ENCODE measurements at regions not wholly inside any gene's neighbourhood (a gene's known extent, or its start where the extent isn't known, plus 50 kb on each side); places are given as distances from the start of the nearest gene placed in this dataset.
"Not testable (repeated sequence)": the region's sequence is repeated elsewhere in the genome, so short reads cannot be mapped to it uniquely, and the experiment has no call there.

- H3K4me1 ChIP-seq: peaks cover 0 to 30% (median 2%) of the 10 kb centered on the region in 4 donors
- TF ChIP-seq, protein P1, sequence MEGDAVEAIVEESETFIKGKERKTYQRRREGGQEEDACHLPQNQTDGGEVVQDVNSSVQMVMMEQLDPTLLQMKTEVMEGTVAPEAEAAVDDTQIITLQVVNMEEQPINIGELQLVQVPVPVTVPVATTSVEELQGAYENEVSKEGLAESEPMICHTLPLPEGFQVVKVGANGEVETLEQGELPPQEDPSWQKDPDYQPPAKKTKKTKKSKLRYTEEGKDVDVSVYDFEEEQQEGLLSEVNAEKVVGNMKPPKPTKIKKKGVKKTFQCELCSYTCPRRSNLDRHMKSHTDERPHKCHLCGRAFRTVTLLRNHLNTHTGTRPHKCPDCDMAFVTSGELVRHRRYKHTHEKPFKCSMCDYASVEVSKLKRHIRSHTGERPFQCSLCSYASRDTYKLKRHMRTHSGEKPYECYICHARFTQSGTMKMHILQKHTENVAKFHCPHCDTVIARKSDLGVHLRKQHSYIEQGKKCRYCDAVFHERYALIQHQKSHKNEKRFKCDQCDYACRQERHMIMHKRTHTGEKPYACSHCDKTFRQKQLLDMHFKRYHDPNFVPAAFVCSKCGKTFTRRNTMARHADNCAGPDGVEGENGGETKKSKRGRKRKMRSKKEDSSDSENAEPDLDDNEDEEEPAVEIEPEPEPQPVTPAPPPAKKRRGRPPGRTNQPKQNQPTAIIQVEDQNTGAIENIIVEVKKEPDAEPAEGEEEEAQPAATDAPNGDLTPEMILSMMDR (IDR thresholded peaks at IDR 0.05): no peak
- H3K4me3 ChIP-seq: no peak overlapping the region
- H3K9me3 ChIP-seq: no peaks in the 10 kb centered on the region
- intact Hi-C loops (cut with DNase I; ENCODE audit: low total_unique reads): no loop called here
- no peaks in the 10 kb centered on the region for H3K27me3 ChIP-seq
- no peak for DNase-seq
- H3K36me3 ChIP-seq: no peaks in the 10 kb centered on the region
- H3K27ac ChIP-seq: no peak overlapping the region
Observed at GRCh38 chr6:74574794-74575193, 631.1 kb downstream of the COL12A1 start.

DNA sequence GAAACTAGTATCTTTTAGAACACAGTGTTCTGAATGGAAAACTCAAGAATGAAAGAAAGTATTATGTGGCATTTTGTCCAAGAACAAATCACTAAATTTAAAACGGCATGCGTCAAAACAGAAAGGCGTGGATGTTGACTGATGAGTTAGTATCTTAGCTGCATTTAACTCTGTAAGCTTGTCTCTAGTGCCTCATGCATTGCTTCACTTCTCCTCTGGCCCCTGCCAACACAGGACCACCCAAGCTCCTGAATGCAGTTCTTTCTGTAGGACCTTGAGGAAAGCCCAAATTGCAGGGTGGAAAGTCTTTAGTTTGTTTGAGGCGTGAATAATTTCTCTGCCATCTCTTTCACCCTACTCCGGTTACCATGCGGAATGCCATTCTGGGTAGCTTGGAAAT is 632.2 kb downstream of the COL12A1 start:
- Histone ChIP-seq H3K4me3 (no peak overlapping the region), H3K9me3 (no peaks in the 10 kb centered on the region), H3K27me3 (no peaks in the 10 kb centered on the region), H3K36me3 (no peaks in the 10 kb centered on the region), H3K4me1 (peaks cover 0 to 25% (median 2%) of the 10 kb centered on the region in 4 donors), H3K27ac (peak overlapping the region; percentile 14 to 15)
- DNase-seq: no peak
- TF ChIP-seq, protein P1 (IDR thresholded peaks at IDR 0.05): no peak
- intact Hi-C loops (cut with DNase I; ENCODE audit: low total_unique reads): no loop called here

DNA sequence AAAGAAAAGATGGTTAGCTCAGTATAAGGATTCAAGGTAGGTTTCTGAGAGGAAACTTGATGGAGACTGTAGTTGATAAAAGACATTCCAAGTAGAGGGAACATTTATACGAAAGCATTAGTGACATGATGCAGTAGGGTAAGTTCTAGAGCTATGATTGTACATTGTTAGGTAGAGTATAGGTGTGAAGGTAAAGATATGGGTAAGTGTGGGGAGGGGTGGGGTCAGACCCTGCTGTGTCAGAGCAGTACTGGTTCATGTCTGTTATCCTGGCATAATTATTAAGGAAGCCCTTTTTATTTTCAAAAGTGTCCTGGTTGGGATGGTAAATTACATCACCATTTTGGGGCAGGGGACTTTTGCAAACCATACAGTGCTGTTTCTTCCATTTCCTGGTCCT is 635.8 kb downstream of the COL12A1 start:
- Histone ChIP-seq H3K27ac (no peak overlapping the region), H3K36me3 (no peaks in the 10 kb centered on the region), H3K4me3 (no peak overlapping the region), H3K9me3 (no peaks in the 10 kb centered on the region), H3K4me1 (peaks cover 0 to 10% (median 2%) of the 10 kb centered on the region in 4 donors), H3K27me3 (no peaks in the 10 kb centered on the region)
- no peak for DNase-seq
- TF ChIP-seq, protein P1 (IDR thresholded peaks at IDR 0.05): no peak
- intact Hi-C loops (cut with DNase I; ENCODE audit: low total_unique reads): no loop called here

DNA sequence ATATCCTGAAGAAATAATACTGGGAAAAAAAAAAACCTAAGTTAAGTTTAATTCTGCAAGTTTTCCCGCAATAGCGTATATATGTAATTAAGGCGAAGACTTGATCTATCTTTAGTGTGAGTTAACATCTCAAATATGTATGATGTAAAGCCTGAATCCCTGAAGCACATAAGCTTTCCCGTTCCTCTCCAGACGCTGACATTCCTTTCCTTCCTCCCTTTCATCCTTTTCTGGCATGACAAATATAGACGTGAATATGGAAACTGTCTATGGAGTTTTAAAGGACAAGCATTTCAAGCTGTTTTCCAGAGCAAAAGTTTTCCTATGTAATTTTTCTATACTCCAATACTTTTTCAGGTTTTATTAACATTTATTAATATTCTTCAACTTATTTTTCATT is 637.0 kb downstream of the COL12A1 start:
- H3K27ac ChIP-seq: no peak overlapping the region
- H3K36me3 ChIP-seq: no peaks in the 10 kb centered on the region
- no peak for DNase-seq
- TF ChIP-seq, protein P1 (IDR thresholded peaks at IDR 0.05): no peak
- intact Hi-C loops (cut with DNase I; ENCODE audit: low total_unique reads): no loop called here
- H3K27me3 ChIP-seq: no peaks in the 10 kb centered on the region
- peaks cover 0 to 8% (median under 1%) of the 10 kb centered on the region in 4 donors for H3K4me1 ChIP-seq
- H3K4me3 ChIP-seq: no peak overlapping the region
- no peaks in the 10 kb centered on the region for H3K9me3 ChIP-seq

DNA sequence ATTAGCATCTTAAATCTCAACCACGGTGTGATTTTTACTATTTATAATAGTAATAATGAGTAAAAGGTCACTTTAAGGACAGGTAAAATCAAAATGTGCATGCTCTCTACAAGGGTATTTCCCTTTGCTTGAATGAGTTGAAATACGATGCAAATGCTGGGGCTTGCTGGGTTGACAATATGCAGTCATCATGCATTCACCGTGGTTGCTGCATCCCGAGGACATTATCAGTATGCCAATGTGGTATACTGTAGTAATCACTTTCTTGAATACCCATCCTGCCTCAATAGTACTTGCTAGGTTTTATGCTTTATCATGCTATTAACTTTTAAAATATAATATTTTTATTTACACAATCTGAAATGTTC is 637.9 kb downstream of the COL12A1 start:
- H3K27ac ChIP-seq; H3K4me3 ChIP-seq; H3K4me1 ChIP-seq; H3K36me3 ChIP-seq; intact Hi-C loops (cut with DNase I; ENCODE audit: low total_unique reads); H3K27me3 ChIP-seq; H3K9me3 ChIP-seq; DNase-seq: not testable (repeated sequence)

GRCh38 chr6:74567281-74567922 is 638.5 kb downstream of the COL12A1 start:
- Histone ChIP-seq H3K27me3 (no peaks in the 10 kb centered on the region), H3K9me3 (no peaks in the 10 kb centered on the region), H3K27ac (no peak overlapping the region), H3K36me3 (no peaks in the 10 kb centered on the region), H3K4me1 (no peaks in the 10 kb centered on the region), H3K4me3 (no peak overlapping the region)
- TF ChIP-seq, protein P1 (IDR thresholded peaks at IDR 0.05): no peak
- intact Hi-C loops (cut with DNase I; ENCODE audit: low total_unique reads): no loop called here
- DNase-seq: no peak
